Activated T-helper 1 cell treated with anti-CD3 and anti-CD28 coated beads, Interleukin-12 subunit alpha, Interleukin-12 subunit beta, Interleukin-2, Interleukin-4 antibody, amounts not matched to agents 30 ng/mL and 10 ng/mL and 1 ng/mL, durations not matched to agents 14 hours and 24 hours and 36 hours (primary cell): ENCODE measurements at regions not wholly inside any gene's neighbourhood (a gene's known extent, or its start where the extent isn't known, plus 50 kb on each side); places are given as distances from the start of the nearest gene placed in this dataset.

Experiments used
- DNase-seq: peaks from one replicate; pipeline ENCODE4 v3.0.0; 2021; ENCODE audit warnings: low spot score
- H3K27ac Mint-ChIP-seq: one replicate; pipeline ENCODE4 v1.8.0; 2021; ENCODE audit warnings: mild to moderate bottlenecking, mixed read lengths
- H3K27me3 Mint-ChIP-seq: one replicate; pipeline ENCODE4 v1.8.0; 2022; ENCODE audit warnings: mild to moderate bottlenecking, moderate library complexity, mixed read lengths; ENCODE audit not compliant: insufficient read depth
- H3K36me3 Mint-ChIP-seq: one replicate; pipeline ENCODE4 v1.8.0; 2021; ENCODE audit warnings: low read depth, mixed read lengths
- H3K4me1 Mint-ChIP-seq: one replicate; pipeline ENCODE4 v1.8.0; 2021; ENCODE audit warnings: low read depth, mixed read lengths
- H3K4me3 Mint-ChIP-seq: one replicate; pipeline ENCODE4 v1.8.0; 2021; ENCODE audit warnings: mild to moderate bottlenecking, moderate library complexity, mixed read lengths
- H3K9me3 Mint-ChIP-seq: one replicate; pipeline ENCODE4 v1.8.0; 2021; ENCODE audit warnings: mixed read lengths
- intact Hi-C: fragments of 100-400 bp; cut with micrococcal nuclease; formaldehyde crosslinking; loops from one replicate; pipeline ENCODE4 v1.15.1; 2024

- no peaks in the 10 kb centered on the region for H3K36me3 Mint-ChIP-seq
- no peaks in the 10 kb centered on the region for H3K4me1 Mint-ChIP-seq
- intact Hi-C loops, result no loop called here
- no peak overlapping the region for H3K27ac Mint-ChIP-seq
- H3K27me3 Mint-ChIP-seq, result peaks cover 2% of the 10 kb centered on the region
- H3K4me3 Mint-ChIP-seq, result no peak overlapping the region
- no peak for DNase-seq
- H3K9me3 Mint-ChIP-seq, result no peaks in the 10 kb centered on the region
Measured at GRCh38 chr3:152617609-152618008, 217.3 kb upstream of the P2RY1 start.

- Mint-ChIP-seq H3K9me3 (no peaks in the 10 kb centered on the region), H3K27ac (no peak overlapping the region), H3K4me1 (no peaks in the 10 kb centered on the region), H3K4me3 (no peak overlapping the region), H3K36me3 (no peaks in the 10 kb centered on the region), H3K27me3 (peaks cover 2% of the 10 kb centered on the region)
- intact Hi-C loops, result no loop called here
- no peak for DNase-seq
Measured at GRCh38 chr3:152618529-152618928, 216.4 kb upstream of the P2RY1 start.

GRCh38 chr3:152619691-152620090, 215.2 kb upstream of the P2RY1 start:
- Mint-ChIP-seq H3K27ac (no peak overlapping the region), H3K9me3 (no peaks in the 10 kb centered on the region), H3K27me3 (peaks cover 2% of the 10 kb centered on the region), H3K4me3 (no peak overlapping the region), H3K36me3 (no peaks in the 10 kb centered on the region), H3K4me1 (no peaks in the 10 kb centered on the region)
- intact Hi-C loops, result no loop called here
- DNase-seq, result no peak

- H3K4me3 Mint-ChIP-seq, result no peak overlapping the region
- no peaks in the 10 kb centered on the region for H3K9me3 Mint-ChIP-seq
- no peaks in the 10 kb centered on the region for H3K36me3 Mint-ChIP-seq
- no peak for DNase-seq
- intact Hi-C loops, result no loop called here
- peaks cover 2% of the 10 kb centered on the region for H3K27me3 Mint-ChIP-seq
- H3K27ac Mint-ChIP-seq, result no peak overlapping the region
- no peaks in the 10 kb centered on the region for H3K4me1 Mint-ChIP-seq
Measured at GRCh38 chr3:152620395-152620794, 214.5 kb upstream of the P2RY1 start.

- Mint-ChIP-seq H3K27me3 (no peaks in the 10 kb centered on the region), H3K27ac (no peak overlapping the region)
Measured at GRCh38 chr3:152621006-152621868, 213.7 kb upstream of the P2RY1 start.

GRCh38 chr3:152621967-152622810, 212.7 kb upstream of the P2RY1 start:
- intact Hi-C loops, result no loop called here
- no peak for DNase-seq
- no peak overlapping the region for H3K27ac Mint-ChIP-seq
- H3K27me3 Mint-ChIP-seq, result no peaks in the 10 kb centered on the region
- H3K4me1 Mint-ChIP-seq, result no peaks in the 10 kb centered on the region
- no peaks in the 10 kb centered on the region for H3K36me3 Mint-ChIP-seq
- H3K4me3 Mint-ChIP-seq, result no peak overlapping the region
- no peaks in the 10 kb centered on the region for H3K9me3 Mint-ChIP-seq

More at GRCh38 chr3:152621006-152621868, 213.7 kb upstream of the P2RY1 start:
- H3K9me3 Mint-ChIP-seq, result no peaks in the 10 kb centered on the region
- H3K4me3 Mint-ChIP-seq, result no peak overlapping the region
- intact Hi-C loops, result no loop called here
- H3K36me3 Mint-ChIP-seq, result no peaks in the 10 kb centered on the region
- DNase-seq, result no peak
- no peaks in the 10 kb centered on the region for H3K4me1 Mint-ChIP-seq

- Mint-ChIP-seq H3K4me1 (no peaks in the 10 kb centered on the region), H3K36me3 (no peaks in the 10 kb centered on the region), H3K27ac (no peak overlapping the region), H3K4me3 (no peak overlapping the region), H3K9me3 (no peaks in the 10 kb centered on the region), H3K27me3 (no peaks in the 10 kb centered on the region)
- intact Hi-C loops, result no loop called here
- DNase-seq, result no peak
Measured at GRCh38 chr3:152622811-152623167, 212.1 kb upstream of the P2RY1 start.

GRCh38 chr3:152623286-152623911, 211.5 kb upstream of the P2RY1 start:
- H3K9me3 Mint-ChIP-seq, result no peaks in the 10 kb centered on the region
- no peaks in the 10 kb centered on the region for H3K27me3 Mint-ChIP-seq
- H3K27ac Mint-ChIP-seq, result no peak overlapping the region
- no peaks in the 10 kb centered on the region for H3K36me3 Mint-ChIP-seq
- DNase-seq, result no peak
- H3K4me1 Mint-ChIP-seq, result no peaks in the 10 kb centered on the region
- H3K4me3 Mint-ChIP-seq, result no peak overlapping the region
- intact Hi-C loops, result no loop called here

- H3K9me3 Mint-ChIP-seq, result no peaks in the 10 kb centered on the region
- intact Hi-C loops, result no loop called here
- DNase-seq, result no peak
- H3K4me1 Mint-ChIP-seq, result no peaks in the 10 kb centered on the region
- no peaks in the 10 kb centered on the region for H3K27me3 Mint-ChIP-seq
- H3K36me3 Mint-ChIP-seq, result no peaks in the 10 kb centered on the region
- no peak overlapping the region for H3K4me3 Mint-ChIP-seq
- H3K27ac Mint-ChIP-seq, result no peak overlapping the region
Measured at GRCh38 chr3:152626226-152626625, 208.7 kb upstream of the P2RY1 start.

GRCh38 chr3:152628496-152628895, 206.4 kb upstream of the P2RY1 start:
- H3K27me3 Mint-ChIP-seq, result no peaks in the 10 kb centered on the region

GRCh38 chr3:152629363-152630122, 205.4 kb upstream of the P2RY1 start:
- intact Hi-C loops, result no loop called here
- Mint-ChIP-seq H3K27ac (no peak overlapping the region), H3K27me3 (peaks cover 2% of the 10 kb centered on the region), H3K4me3 (no peak overlapping the region), H3K4me1 (no peaks in the 10 kb centered on the region), H3K36me3 (no peaks in the 10 kb centered on the region), H3K9me3 (no peaks in the 10 kb centered on the region)
- no peak for DNase-seq

More at GRCh38 chr3:152628496-152628895, 206.4 kb upstream of the P2RY1 start:
- no peak for DNase-seq
- Mint-ChIP-seq H3K9me3 (no peaks in the 10 kb centered on the region), H3K4me1 (no peaks in the 10 kb centered on the region), H3K36me3 (no peaks in the 10 kb centered on the region), H3K4me3 (no peak overlapping the region), H3K27ac (no peak overlapping the region)
- intact Hi-C loops, result no loop called here

- Mint-ChIP-seq H3K36me3 (no peaks in the 10 kb centered on the region), H3K4me3 (no peak overlapping the region), H3K9me3 (no peaks in the 10 kb centered on the region), H3K27ac (no peak overlapping the region), H3K27me3 (peaks cover 3% of the 10 kb centered on the region), H3K4me1 (no peaks in the 10 kb centered on the region)
- DNase-seq, result no peak
- intact Hi-C loops, result no loop called here
Measured at GRCh38 chr3:152635389-152635788, 199.5 kb upstream of the P2RY1 start.
